ENCODE measurements at regions not wholly inside any gene's neighbourhood (a gene's known extent, or its start where the extent isn't known, plus 50 kb on each side); places are given as distances from the start of the nearest gene placed in this dataset.

DNA sequence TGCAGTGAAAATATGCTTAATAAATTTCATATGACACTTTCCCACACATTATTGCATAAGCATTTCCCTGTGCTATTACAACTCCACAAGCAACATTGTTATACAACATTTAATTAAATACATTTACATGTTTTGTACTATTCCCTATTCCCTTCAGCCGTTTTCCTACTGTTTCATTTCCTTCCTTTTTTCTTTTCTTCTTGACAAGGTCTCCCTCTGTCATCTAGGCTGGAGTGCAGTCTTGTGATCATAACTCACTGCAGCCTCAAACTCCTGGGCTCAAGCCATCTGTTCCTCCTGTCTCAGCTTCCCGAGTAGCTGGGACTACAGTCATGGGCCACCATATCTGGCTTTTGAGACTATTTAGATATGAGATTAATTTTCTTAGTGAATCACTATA, 254.7 kb downstream of the NFKBIZ start:
- H3K36me3 ChIP-seq (ENCODE audit: control insufficient read depth, insufficient read depth, low read length) = no peaks in the 10 kb centered on the region
- Mint-ChIP-seq H3K4me3 (ENCODE audit: unreplicated experiment) (no peak overlapping the region), H3K36me3 (ENCODE audit: insufficient read depth, unreplicated experiment) (no peaks in the 10 kb centered on the region), H3K27ac (ENCODE audit: unreplicated experiment) (no peak overlapping the region), H3K4me1 (ENCODE audit: low read depth, unreplicated experiment) (no peaks in the 10 kb centered on the region), H3K27me3 (ENCODE audit: insufficient read depth, unreplicated experiment) (no peaks in the 10 kb centered on the region), H3K9me3 (ENCODE audit: unreplicated experiment) (no peaks in the 10 kb centered on the region)
- TF ChIP-seq, protein P1, sequence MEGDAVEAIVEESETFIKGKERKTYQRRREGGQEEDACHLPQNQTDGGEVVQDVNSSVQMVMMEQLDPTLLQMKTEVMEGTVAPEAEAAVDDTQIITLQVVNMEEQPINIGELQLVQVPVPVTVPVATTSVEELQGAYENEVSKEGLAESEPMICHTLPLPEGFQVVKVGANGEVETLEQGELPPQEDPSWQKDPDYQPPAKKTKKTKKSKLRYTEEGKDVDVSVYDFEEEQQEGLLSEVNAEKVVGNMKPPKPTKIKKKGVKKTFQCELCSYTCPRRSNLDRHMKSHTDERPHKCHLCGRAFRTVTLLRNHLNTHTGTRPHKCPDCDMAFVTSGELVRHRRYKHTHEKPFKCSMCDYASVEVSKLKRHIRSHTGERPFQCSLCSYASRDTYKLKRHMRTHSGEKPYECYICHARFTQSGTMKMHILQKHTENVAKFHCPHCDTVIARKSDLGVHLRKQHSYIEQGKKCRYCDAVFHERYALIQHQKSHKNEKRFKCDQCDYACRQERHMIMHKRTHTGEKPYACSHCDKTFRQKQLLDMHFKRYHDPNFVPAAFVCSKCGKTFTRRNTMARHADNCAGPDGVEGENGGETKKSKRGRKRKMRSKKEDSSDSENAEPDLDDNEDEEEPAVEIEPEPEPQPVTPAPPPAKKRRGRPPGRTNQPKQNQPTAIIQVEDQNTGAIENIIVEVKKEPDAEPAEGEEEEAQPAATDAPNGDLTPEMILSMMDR (IDR thresholded peaks at IDR 0.05; ENCODE audit: insufficient read depth in 1 of 2, low read depth in 1 of 2, low read length in 1 of 2, severe bottlenecking in 1 of 2, unreplicated experiment in 1 of 2) = no peak
- H3K9me3 ChIP-seq = no peaks in the 10 kb centered on the region; the same call in 1 of the 2 replicates
- H3K27me3 ChIP-seq (replicated peaks; ENCODE audit: control insufficient read depth, insufficient read depth, low read length) = no peaks in the 10 kb centered on the region
- H3K4me1 ChIP-seq = no peaks in the 10 kb centered on the region
- CTCF ChIA-PET = no interaction called here
- H3K4me3 ChIP-seq (ENCODE audit: low read depth, low read length) = no peak overlapping the region
- POLR2A ChIA-PET = no interaction called here
- intact Hi-C loops (cut with micrococcal nuclease; ENCODE audit: unreplicated experiment) = no loop called here
- DNase-seq = no peak
- BruUV-seq (replicated peaks) = no TSS peak

GRCh38 chr3:102105193-102105592, 255.9 kb downstream of the NFKBIZ start:
- Mint-ChIP-seq H3K27me3 (ENCODE audit: insufficient read depth, unreplicated experiment) (no peaks in the 10 kb centered on the region), H3K4me1 (ENCODE audit: low read depth, unreplicated experiment) (no peaks in the 10 kb centered on the region), H3K4me3 (ENCODE audit: unreplicated experiment) (no peak overlapping the region), H3K36me3 (ENCODE audit: insufficient read depth, unreplicated experiment) (no peaks in the 10 kb centered on the region), H3K27ac (ENCODE audit: unreplicated experiment) (no peak overlapping the region), H3K9me3 (ENCODE audit: unreplicated experiment) (no peaks in the 10 kb centered on the region)
- intact Hi-C loops (cut with micrococcal nuclease; ENCODE audit: unreplicated experiment) = no loop called here
- CTCF ChIA-PET = no interaction called here
- Histone ChIP-seq H3K9me3 (no peaks in the 10 kb centered on the region; the same call in 1 of the 2 replicates), H3K4me1 (no peaks in the 10 kb centered on the region), H3K27me3 (replicated peaks; ENCODE audit: control insufficient read depth, insufficient read depth, low read length) (no peaks in the 10 kb centered on the region), H3K4me3 (ENCODE audit: low read depth, low read length) (no peak overlapping the region), H3K36me3 (ENCODE audit: control insufficient read depth, insufficient read depth, low read length) (no peaks in the 10 kb centered on the region)
- TF ChIP-seq, protein P1 (IDR thresholded peaks at IDR 0.05; ENCODE audit: insufficient read depth in 1 of 2, low read depth in 1 of 2, low read length in 1 of 2, severe bottlenecking in 1 of 2, unreplicated experiment in 1 of 2) = no peak
- no TSS peak for BruUV-seq (replicated peaks)
- no peak for DNase-seq
- POLR2A ChIA-PET = no interaction called here

GRCh38 chr3:102106416-102107097, 257.2 kb downstream of the NFKBIZ start:
- H3K4me3 Mint-ChIP-seq (ENCODE audit: unreplicated experiment) = no peak overlapping the region
- ChIA-PET POLR2A (no interaction called here), CTCF (no interaction called here)
- no peaks in the 10 kb centered on the region for H3K4me1 Mint-ChIP-seq (ENCODE audit: low read depth, unreplicated experiment)
- Histone ChIP-seq H3K9me3 (no peaks in the 10 kb centered on the region; the same call in 1 of the 2 replicates), H3K36me3 (ENCODE audit: control insufficient read depth, insufficient read depth, low read length) (no peaks in the 10 kb centered on the region), H3K27me3 (replicated peaks; ENCODE audit: control insufficient read depth, insufficient read depth, low read length) (no peaks in the 10 kb centered on the region), H3K4me1 (no peaks in the 10 kb centered on the region), H3K4me3 (ENCODE audit: low read depth, low read length) (no peak overlapping the region)
- no peaks in the 10 kb centered on the region for H3K9me3 Mint-ChIP-seq (ENCODE audit: unreplicated experiment)
- H3K27me3 Mint-ChIP-seq (ENCODE audit: insufficient read depth, unreplicated experiment) = no peaks in the 10 kb centered on the region
- intact Hi-C loops (cut with micrococcal nuclease; ENCODE audit: unreplicated experiment) = no loop called here
- TF ChIP-seq, protein P1 (IDR thresholded peaks at IDR 0.05; ENCODE audit: insufficient read depth in 1 of 2, low read depth in 1 of 2, low read length in 1 of 2, severe bottlenecking in 1 of 2, unreplicated experiment in 1 of 2) = no peak
- no peaks in the 10 kb centered on the region for H3K36me3 Mint-ChIP-seq (ENCODE audit: insufficient read depth, unreplicated experiment)
- H3K27ac Mint-ChIP-seq (ENCODE audit: unreplicated experiment) = no peak overlapping the region
- no peak for DNase-seq
- no TSS peak for BruUV-seq (replicated peaks)

Measured in Caco-2 (cell line).